DOHH2 (cell line): ENCODE measurements at regions not wholly inside any gene's neighbourhood (a gene's known extent, or its start where the extent isn't known, plus 50 kb on each side); places are given as distances from the start of the nearest gene placed in this dataset.

Source experiments
- EZH2phosphoT487 ChIP-seq: fragments of 200-600 bp; sonication (generic); IDR thresholded peaks from 2 replicates; pipeline ENCODE4 v1.6.1; 2017; ENCODE audit warnings: borderline replicate concordance, mild to moderate bottlenecking, antibody characterized with exemption, low read length, moderate library complexity, mixed read lengths
- TF ChIP-seq, protein P1 (sequence below): fragments of 200-600 bp; sonication (generic); IDR thresholded peaks from one replicate; pipeline ENCODE4 v1.5.1; 2014; ENCODE audit warnings: antibody characterized with exemption, mild to moderate bottlenecking, low read depth, low read length; ENCODE audit not compliant: poor library complexity, severe bottlenecking

DNA sequence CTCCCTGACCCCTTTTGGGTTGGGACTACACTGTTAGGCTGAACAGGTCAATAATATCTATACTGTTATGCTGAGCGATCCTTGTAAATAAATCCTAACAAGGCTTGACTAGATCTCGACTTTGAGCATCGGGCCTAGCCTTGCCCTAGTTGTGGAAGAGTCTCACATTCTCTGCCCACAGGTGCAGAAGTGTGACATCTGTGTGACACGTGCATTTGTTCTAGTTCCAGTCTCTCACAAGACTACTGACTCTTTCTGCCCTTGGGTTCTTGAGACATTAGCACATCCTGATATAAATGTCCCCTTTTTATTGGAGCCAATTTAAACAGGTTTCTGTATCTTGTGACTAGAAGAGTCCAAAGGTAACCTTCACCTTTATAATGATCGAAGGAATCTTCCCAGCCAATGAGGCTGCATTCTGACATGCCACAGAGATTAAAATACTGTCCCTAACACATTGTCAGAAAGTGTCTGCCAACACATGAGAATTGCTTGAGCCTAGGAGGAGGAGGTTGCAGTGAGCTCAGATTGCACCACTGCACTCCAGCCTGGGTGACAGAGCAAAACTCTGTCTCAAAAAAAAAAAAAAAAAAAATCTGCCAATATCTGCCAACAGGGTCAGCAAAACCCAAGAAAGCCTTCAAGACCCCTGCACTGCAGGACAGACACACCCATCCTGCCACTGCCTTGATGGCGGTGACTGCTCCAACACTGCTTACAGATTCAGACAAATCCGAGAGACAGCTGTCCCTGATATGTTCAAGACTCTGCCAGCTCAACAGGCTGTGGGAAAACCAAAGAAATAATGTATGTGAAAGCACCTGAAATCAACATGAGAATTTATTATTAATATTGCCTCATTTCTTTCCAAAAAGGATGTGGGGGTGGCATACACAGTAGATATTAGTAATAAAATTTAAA is 56.5 kb upstream of the PSEN2 start:
- TF ChIP-seq, protein P1, sequence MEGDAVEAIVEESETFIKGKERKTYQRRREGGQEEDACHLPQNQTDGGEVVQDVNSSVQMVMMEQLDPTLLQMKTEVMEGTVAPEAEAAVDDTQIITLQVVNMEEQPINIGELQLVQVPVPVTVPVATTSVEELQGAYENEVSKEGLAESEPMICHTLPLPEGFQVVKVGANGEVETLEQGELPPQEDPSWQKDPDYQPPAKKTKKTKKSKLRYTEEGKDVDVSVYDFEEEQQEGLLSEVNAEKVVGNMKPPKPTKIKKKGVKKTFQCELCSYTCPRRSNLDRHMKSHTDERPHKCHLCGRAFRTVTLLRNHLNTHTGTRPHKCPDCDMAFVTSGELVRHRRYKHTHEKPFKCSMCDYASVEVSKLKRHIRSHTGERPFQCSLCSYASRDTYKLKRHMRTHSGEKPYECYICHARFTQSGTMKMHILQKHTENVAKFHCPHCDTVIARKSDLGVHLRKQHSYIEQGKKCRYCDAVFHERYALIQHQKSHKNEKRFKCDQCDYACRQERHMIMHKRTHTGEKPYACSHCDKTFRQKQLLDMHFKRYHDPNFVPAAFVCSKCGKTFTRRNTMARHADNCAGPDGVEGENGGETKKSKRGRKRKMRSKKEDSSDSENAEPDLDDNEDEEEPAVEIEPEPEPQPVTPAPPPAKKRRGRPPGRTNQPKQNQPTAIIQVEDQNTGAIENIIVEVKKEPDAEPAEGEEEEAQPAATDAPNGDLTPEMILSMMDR: no peak
- no peak for TF ChIP-seq EZH2phosphoT487
